UCSD-AML1 (cell line): ENCODE measurements at regions not wholly inside any gene's neighbourhood (a gene's known extent, or its start where the extent isn't known, plus 50 kb on each side); places are given as distances from the start of the nearest gene placed in this dataset.

Experiments used
- DNase-seq: peaks from one replicate; lab custom pipeline; 2025; ENCODE audit not compliant: unreplicated experiment; lab: John Stamatoyannopoulos, UW

DNA sequence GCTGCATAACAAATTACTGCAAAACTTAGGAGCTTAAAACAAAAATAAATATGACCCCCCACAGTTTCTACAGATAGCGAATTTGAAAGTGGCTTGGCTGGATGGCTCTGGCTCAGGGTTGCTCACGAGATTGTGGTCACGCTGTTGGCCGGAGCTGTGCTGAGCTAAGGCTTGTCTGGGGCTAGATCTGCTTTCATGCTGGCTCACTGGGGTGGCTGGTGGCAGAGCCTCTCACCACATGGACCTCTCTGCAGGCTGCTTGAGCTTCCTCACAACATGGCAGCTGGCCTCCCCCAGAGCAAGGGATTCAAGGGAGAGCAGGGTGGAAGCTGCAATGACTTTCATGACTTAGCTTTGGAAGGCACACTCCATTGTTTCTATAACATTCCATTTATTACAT is 354.1 kb downstream of the SHQ1 start:
- DNase-seq: no peak

DNA sequence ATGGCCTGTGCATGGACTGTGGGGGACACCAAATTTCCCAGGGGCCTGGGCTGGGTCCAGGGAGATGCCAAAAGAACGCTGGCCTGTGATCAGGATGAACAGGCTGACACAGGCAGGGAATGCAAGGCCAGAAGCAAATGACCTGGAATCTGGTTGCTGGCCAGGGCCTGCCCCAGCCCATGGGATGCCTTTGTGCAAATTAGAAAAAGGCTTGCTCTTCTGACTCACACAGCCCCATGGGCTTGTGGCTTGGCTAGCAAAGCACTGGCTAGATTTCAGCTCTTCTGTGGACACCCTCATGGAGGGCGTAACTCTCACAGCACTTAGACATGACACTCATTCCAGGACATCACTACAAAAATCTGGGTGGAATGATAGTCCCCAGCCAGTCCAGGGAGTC is 356.0 kb downstream of the SHQ1 start:
- no peak for DNase-seq

DNA sequence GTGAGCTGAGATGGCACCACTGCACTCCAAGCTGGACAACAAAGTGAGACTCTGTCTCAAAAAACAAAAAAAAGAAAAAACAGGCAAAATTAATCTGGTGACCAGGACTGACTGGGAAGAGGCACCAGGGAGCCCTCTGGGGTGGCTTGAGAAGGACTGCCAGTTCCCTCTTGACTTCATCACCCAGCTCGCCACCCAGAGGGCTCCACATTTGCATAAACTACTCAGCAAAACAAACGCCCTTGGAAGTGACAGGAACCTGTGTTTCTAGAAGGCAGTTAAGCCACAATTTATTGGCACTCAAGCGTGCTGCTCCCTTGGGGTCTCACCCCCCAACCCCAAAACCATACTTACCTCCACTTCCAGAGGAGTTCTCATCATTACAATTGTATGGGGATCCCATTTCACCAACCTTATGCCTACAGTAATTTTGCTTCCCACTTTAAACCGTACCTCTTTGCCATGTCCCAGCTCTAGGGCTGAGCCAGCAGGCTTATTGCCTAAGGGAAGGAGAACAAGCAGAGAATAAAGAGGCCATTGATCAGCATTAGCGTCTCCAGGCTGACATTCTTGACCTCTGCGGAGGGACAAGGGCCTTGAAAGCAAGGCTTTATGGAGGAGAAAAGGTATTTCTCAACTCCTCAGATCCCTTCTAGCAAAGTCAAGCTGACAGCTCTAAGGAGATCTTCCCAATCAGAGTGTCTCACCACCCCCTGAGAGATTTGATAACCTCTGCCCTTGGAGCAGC is 357.4 kb downstream of the SHQ1 start:
- no peak for DNase-seq

DNA sequence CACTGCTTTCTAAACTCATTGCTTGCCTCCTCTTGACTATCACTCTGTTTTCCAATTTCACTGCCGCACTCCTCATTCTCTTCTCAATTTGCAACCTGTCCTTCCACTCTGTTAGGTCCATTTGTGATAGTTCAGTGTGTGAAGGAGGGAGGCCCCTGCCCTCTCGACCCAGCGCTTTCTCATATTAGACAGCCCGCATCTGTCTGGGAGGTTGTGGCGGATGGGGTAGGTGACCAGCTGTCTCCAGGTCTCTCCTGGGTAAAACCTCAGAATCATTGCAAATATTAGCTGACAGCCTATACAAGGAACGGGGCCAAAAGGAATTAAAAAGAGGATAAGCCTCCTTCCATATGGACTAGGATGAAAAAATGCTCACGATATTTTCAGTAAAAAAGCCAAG is 358.3 kb downstream of the SHQ1 start:
- no peak for DNase-seq

DNA sequence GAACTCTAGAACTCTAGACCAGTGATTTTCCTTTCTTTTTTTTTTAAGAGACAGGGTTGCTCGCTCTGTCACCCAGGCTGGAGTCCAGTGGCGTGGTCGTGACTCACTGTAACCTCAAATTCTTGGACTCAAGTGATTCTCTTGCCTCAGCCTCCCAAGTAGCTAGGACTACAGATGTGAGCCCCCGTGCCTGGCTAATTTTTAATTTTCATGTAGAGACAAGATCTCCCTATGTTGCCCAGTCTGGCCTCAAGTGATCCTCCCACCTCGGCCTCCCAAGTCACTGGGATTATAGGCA is 359.6 kb downstream of the SHQ1 start:
- no peak for DNase-seq

DNA sequence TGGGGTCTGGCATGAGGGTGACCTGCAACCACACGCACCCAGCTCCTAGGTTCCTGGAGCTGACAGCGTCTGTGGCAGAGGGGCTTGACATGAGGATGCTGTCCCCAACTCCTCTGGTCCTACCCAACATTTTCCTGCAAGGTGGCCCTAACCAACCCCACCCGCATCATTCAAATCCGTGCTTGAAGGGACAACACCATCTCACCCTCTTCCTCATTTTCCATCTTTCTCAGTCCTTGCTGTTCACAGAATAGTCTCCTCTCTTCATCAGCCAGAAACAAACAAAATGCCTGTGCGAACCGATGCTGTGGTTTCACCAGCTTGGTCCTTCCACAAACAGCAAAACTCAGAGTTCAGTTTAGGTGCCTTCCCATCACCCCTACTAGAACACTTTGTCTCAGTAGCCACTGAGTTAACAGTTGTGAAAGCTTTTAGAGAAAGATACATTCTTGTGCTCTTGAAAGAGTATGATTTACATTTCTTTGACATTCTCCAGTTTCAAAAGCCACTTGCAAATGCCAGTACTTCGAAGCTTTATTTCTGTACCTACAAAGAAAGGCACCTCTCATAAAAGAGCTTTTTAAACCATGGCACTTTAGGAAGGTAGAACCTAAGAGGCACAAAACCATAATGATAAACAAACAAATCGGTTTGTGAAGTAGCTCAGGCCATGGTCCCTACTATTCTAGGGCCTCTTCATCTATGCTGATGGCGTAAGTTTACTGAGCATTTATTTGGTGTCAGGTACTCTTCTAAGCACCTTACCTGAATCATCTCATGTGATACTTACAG is 360.1 kb downstream of the SHQ1 start:
- DNase-seq: no peak

DNA sequence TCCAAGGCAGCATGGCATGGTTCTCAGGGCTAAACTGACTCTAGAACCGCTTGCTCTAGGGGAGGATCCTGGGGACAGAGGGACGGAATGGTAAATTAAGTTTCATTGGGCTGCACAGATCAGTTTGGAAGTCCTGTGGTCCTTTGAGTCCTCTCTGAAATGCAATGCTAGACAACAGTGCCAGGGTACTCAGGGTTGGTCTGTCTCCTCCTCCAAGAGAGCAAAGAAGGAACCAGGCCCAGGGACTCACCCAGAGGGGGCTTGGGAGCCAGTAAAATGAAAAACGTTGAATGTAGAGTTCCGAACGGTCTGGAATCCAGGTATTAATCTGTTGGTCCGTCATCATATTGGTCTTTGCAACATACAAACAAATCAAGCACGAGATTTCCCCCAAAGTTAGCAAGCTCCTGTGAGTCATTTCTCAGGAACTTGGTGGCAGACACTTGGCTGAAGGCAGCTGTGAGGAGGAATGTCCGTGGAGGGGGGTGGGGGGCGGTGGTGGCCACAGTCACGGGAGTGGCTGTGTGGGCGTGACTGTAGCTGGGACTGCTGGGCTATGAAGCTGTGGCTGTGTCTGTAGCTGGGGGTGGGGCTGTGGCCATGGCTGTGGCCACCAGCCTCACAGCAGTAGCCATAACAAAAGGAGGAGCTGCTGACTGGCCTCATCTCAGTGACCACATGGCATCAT is 361.0 kb downstream of the SHQ1 start:
- peak; percentile 23 for DNase-seq

DNA sequence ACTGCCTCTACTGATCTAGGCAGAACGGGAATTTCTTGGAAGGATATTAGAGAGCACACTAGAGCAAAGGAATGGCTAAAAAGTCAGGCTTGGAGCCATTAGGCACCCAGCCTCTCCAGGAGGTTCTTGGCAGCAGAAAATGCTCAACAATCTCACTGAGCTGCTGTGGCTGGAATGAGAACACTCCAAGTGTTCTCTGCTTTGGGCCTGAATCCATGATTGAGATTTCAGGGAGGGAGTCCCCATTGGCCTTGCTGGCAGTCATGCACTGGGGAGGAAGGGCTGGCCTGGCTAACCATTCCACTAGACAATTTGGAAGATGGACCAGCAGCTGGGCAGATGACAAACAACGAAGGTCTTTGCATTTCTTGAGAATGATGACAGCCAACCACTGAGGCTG is 362.6 kb downstream of the SHQ1 start:
- no peak for DNase-seq

DNA sequence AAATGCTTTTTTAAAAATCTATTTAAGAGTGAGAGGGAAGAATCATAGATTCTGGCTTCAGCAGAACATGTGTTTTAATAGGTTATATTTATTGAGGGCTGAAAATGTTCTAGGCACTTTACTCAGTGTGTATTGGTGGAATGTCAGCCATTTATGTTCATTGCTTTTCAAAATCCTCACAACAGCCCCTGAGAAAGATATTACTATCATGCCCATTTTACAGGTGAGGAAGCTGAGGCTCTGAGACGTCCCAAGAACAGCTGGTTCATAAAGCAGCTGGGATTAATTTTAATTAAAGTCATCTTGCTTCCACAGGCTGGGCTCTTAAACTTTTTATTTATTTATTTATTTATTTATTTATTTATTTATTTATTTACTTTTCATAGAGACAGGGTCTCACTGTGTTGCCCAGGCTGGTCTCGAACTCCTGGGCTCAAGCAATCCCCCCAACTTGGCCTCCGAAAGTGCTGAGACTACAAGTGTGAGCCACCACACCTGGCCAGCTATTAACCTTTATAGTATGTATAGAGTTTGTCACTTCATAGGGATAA is 364.6 kb downstream of the SHQ1 start:
- DNase-seq: no peak

DNA sequence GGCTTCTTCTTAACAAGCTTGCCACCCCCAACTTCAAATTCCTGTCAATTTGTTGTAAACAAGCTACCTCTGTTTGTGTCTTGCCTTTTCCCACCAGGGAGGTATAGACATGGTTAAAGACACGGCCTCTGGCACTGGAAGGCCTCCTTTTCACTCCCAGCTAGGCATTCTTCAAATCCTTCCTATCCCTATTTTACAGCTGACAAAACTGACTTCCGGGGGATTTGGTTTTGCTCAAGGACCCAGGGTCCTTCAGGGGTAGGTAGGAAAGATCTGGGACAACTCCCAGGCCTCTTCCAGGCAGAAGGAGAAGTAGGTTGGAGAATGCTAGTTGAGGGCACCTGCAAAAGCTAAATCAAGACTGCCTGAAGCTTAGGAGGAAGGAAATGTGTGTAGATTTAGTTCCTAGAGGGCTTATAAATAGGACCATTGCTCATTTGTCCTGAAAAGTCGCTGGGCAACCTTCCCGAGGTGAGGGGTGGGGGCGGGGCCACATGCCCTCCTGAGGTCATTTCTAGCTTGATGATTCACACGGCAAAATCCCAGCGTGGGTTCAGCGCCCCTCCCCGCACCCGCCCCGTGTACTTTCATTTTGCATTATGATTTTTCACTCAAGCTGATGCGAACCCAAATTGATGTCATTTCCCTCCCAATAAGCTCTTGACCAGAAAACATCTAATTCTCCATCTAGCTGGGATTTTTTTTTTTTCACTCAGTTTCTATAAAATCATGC is 365.5 kb downstream of the SHQ1 start:
- DNase-seq: peak; percentile 39

DNA sequence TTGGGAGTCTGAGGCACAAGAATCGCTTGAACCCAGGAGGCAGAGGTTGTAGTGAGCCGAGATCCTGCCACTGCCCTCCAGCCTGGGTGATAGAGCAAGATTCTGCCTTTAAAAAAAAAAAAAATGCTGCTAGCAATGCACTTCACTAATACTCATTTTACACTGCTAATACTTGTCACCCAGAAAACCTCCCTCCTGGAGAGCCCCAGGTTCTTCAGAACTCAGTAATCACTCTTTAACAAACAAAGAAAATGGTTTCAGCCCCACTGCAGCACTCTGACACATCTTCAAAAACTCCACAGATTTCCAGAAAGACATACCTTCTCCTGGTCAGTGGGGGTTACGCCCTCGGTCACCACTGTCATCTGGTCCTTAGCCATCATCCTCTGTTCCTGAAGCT is 366.7 kb downstream of the SHQ1 start:
- DNase-seq: no peak

DNA sequence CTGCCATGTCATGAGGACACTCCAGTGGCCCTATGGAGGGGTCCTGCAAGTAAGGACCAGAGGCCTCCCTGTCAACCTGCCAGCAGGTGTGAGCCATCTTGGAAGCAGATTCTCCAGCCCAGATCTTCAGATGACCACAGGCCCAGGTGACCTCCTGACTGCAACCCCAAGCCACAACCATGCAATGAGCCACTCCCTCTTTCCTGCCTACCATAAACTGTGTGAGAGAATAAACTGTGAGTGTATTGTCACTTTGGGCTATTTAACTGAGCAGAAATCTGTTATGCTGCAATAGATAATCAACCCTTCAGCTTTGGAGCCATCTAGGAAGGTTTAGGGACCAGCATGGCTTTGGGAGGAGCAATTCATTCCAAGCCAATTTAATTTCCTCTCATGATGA is 367.9 kb downstream of the SHQ1 start:
- DNase-seq: no peak

DNA sequence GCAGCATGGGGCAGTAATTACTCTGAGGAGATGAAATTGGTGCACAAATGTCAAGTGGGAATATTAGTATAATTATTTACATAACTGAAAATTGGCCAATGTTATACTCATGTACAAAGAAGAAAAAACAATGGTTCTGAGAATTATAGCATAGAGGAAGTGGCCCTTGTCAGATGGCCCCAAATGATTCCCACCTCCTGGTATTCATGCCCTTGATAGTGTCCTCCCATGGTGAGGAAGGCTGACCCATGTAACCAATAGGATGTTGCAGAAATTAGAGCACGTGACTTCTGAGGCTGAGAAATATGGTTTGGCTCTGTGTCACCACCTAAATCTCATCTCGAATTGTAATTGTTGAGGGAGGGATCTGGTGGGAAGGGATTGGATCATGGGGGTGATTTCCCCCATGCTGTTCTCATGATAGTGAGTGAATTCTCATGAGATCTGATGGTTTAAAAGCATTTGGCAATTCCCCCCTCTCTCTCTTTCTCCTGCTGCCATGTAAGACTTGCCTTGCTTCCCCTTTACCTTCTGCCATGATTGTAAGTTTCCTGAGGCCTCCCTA is 368.5 kb downstream of the SHQ1 start:
- DNase-seq: no peak

DNA sequence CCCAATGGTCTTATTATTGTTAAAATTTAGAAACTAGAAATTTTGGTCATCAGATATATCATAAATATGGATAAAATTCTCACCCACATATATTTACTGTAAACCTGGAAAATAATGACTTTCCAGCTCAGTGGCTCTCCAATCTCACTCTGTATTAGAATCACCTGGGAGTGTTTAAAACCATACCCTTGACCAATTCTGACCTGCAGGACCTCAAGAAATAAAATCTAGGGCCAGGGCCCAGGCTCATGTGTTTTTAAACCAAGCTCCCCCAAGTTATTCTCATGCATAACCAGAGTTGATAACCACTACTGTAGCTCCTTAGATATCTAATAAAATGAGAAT is 372.1 kb downstream of the SHQ1 start:
- DNase-seq: no peak

DNA sequence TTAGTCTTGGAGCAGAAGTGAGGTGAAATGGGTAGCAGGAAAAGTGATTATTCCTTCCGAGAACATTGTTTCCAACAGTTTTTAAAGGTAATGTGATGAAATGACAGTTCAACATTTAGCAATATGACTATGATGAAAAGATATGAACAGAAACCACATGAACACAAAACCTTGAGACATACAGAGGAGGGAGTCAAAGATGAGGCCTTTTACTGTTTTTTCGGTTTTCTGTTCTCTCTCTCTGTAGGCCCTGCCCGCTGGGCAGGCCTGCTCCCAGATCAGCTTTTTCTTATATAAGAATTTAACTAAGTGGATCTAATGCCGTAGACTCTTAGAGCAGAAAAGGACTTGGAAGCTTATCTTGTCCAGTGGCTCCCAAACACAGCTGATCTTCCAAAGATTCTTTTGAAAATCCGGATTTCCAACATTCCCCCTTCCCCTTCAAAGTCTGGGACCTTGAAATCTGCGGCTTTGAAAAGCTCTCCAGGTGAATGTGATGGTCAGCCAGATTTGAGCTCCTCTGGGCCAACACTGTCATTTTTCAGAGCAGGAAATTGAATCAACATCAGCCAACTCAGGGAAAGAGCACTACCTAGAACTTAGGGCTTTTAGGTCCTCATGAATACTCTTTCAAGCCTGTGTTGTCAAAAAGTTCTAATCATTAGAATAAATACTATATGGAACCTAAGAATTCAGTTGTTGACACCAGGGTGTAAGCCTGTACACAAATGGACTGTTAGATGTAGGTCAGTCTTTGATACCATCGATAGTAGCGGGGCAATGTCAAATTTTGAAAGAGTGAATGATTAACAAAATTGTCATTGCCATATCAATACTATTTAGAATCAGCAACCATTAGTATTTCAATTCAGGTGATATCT is 372.7 kb downstream of the SHQ1 start:
- DNase-seq: no peak

DNA sequence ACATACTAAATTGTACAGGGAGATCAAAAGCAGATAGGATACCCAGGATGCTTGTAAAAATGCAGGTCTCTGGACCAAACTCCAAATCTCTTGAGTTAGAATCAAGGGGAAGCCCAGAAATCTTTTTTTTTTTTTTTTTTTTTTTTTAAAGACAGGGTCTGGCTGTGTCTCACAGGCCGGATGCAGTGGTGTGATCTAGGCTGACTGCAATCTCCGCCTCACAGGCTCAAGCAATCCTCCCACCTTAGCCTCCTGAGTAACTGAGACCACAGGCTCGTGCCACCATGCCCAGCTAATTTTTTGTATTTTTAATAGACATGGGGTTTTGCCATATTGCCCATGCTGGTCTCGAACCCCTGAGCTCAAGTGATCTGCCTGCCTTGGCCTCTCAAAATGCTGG is 373.5 kb downstream of the SHQ1 start:
- no peak for DNase-seq

DNA sequence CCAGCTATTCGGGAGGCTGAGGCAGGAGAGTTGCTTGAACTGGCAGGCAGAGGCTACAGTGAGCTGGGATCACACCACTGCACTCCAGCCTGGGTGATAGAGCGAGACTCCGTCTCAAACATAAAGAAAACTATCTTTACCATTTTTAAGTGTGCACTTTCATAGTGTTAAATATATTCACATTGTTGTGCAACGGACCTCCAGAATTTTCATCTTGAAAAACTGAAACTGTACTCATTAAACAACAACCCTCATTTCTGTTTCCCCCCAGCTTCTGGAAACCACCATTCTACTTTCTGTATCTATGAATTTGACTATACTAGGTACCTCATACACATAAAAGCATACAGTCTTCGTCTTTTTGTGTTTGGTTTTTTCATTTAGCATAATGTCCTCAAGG is 375.1 kb downstream of the SHQ1 start:
- no peak for DNase-seq

DNA sequence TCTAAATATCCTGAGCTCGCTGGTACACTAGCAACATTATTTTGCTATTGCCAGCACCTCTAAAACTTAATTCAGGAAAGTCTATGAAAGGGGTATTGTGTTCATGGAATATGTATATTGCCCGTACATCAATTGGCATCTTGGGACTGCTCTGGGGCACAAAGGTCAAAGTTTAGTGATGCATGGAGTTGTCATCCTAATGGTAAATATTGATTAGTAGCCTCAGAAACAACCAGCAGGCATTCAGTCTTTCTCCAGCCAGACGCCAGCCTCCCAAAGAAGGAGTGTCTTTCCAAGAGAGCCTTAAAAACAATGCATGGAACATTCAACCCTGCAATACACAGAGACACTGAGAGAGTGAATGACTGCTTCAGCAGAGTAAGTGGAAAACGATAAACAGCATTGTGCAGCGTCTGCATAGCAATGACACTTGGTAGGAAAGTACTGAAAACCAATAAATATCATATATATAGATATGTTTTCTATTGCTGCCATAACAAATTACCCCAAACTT is 377.3 kb downstream of the SHQ1 start:
- DNase-seq: no peak

DNA sequence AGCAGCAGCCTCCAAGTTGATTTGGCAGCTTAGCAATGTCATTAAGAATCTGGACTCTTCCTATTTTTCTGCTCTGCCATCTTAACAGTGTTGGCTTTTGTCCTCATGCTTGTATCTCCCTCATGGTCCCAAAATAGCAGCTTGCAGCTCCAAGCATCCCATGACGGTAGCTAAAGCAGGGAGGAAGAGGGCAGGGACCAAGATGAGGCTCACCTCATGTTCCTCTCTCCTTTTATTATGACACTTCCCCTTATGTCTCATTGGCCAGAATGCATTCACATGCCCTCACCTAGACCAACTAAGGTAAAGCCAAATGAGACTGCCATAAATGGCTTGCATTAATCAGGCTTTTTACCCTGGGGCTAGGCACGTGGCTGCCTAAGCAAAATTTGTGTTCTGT is 382.4 kb downstream of the SHQ1 start:
- DNase-seq: no peak

DNA sequence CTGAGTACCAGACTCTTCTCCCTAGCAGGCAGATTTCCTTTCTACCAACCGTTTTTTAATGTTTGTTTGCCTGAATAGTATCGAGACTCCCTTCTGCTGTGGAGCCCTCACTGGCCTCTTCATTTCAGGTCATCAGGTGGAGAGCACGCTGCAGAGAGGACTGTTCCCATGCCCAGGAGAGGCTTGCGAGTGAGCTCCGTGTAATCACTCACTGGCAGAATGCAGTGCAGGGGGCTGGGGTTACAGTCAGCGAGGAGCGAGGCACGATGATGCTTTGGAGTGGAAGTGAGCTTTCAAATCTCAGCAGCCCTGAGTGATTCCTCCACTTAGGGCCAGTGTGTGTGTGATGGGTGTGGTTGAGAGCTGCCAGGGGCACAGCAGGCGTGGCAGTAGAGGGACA is 385.2 kb downstream of the SHQ1 start:
- DNase-seq: no peak
